GM19468 (cell line): ENCODE measurements at regions not wholly inside any gene's neighbourhood (a gene's known extent, or its start where the extent isn't known, plus 50 kb on each side); places are given as distances from the start of the nearest gene placed in this dataset.

Experiments used
- ATAC-seq: cut with Tn5 transposase; IDR thresholded peaks from one replicate; pipeline ENCODE4 v1.9.1; 2021; ENCODE audit warnings: mild to moderate bottlenecking, moderate library complexity, moderate number of reproducible peaks; ENCODE audit not compliant: unreplicated experiment; ENCODE audit errors: extremely low read depth

DNA sequence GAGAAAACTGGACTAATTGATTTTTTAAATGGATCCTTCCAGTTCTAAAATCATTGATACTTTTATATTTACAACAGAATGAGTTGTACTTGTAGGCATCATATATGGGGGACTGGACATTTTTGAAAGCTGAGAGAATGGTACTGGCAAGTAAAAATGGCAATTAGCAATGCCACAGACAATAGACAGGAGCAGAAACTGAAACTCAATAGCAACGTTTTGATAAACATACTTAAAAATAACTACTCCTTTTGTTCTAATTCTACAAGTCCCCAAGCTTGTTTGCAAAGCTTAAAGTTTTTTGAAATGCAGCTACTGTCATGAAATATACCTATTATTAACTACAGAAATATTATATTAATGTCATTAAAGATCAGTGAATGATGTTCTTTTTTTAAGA lies 52.8 kb upstream of the FBXL7 start:
- no peak for ATAC-seq

DNA sequence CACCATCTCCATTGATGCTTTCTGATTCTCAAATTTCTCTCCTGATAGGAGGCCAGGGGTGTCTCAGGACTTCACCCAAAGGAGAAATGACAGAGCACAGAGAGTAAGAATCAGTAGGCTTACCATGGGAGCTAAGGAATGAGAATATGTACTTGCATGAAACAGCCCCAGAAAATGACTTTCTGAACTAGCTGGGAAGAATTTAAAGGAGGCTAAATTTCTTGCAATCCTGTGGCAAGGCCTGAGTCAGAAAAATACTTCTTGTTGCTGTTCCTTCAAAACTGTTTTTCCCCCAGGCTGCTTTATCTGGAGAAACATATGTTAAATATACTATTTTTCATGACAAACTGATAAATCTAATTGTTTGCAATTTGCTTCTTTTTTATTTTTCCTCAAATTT lies 53.4 kb upstream of the FBXL7 start:
- ATAC-seq: no peak

GRCh38 chr5:15442193-15442570 lies 57.8 kb upstream of the FBXL7 start:
- no peak for ATAC-seq

- no peak for ATAC-seq
Observed at GRCh38 chr5:15441433-15442192, 58.4 kb upstream of the FBXL7 start.

- no peak for ATAC-seq
Observed at GRCh38 chr5:15440434-15440833, 59.5 kb upstream of the FBXL7 start.

GRCh38 chr5:15439801-15440200 lies 60.2 kb upstream of the FBXL7 start:
- no peak for ATAC-seq

- ATAC-seq: no peak
Observed at GRCh38 chr5:15433709-15434108, 66.3 kb upstream of the FBXL7 start.

DNA sequence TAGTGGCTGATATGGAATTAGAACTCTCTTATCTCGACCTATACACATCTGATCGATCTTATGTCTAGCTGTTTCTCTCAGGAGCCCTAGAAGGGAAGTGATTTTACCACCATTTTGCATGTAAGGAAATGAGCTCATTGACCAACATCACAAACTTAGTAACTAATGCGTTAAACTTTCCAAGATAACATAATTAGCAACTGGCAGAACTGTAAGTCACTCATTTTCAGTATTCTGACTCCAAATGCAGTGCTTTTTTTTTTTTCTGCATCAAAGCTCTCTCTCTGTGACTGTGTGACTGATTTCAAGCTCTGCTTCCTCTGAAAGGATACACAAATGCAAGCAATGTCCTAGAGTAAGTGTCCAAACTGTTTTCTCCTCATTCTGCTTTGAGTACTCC lies 68.1 kb upstream of the FBXL7 start:
- ATAC-seq: no peak

- ATAC-seq: no peak
Observed at GRCh38 chr5:15425766-15426165, 74.2 kb upstream of the FBXL7 start.

DNA sequence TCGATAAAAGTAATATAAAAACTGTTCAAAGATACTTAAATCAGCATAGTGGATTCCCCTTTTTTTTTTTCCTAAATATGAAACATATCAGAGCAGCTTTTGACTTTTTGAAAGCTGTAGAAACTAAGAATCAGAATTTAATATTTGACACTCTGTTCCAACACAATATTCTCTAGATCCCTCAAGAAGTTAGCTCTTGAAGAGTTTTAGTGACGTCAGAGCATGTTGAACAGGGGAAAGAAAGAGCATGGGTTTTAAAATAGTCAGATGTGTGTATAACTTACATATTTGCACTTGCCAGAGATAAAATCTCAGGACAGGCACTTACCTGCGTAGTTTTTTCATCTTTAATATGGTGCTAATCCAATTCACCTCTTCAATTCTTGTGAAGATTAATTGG lies 75.2 kb upstream of the FBXL7 start:
- no peak for ATAC-seq

GRCh38 chr5:15421921-15422412 lies 78.0 kb upstream of the FBXL7 start:
- no peak for ATAC-seq

- ATAC-seq: no peak
Observed at GRCh38 chr5:15421381-15421780, 78.6 kb upstream of the FBXL7 start.

GRCh38 chr5:15420201-15420600 lies 79.8 kb upstream of the FBXL7 start:
- ATAC-seq: no peak

- ATAC-seq: no peak
Observed at GRCh38 chr5:15417156-15417555, 82.8 kb upstream of the FBXL7 start.

DNA sequence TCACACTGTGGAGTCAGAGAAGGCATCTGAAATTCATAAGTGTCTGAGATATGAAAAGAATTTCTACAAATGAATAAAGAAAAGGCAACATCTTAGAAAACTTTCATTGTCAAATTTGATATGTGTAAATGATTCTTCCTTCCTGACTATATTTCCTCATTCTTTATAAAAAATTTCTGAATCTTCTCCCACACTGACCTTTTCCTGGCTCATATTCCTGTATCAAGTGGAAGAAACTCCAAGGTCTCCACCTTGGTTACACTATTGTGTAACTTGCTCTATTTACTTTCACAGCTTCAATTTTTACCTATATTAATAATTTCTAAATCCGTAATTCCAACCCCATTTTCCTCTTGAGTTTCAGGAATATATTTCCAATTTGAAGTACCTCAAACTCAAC lies 93.5 kb upstream of the FBXL7 start:
- ATAC-seq: no peak

- no peak for ATAC-seq
Observed at GRCh38 chr5:15393146-15393545, 106.8 kb upstream of the FBXL7 start.

GRCh38 chr5:15391704-15392397 lies 108.1 kb upstream of the FBXL7 start:
- no peak for ATAC-seq

- no peak for ATAC-seq
Observed at GRCh38 chr5:15388866-15389265, 111.1 kb upstream of the FBXL7 start.

DNA sequence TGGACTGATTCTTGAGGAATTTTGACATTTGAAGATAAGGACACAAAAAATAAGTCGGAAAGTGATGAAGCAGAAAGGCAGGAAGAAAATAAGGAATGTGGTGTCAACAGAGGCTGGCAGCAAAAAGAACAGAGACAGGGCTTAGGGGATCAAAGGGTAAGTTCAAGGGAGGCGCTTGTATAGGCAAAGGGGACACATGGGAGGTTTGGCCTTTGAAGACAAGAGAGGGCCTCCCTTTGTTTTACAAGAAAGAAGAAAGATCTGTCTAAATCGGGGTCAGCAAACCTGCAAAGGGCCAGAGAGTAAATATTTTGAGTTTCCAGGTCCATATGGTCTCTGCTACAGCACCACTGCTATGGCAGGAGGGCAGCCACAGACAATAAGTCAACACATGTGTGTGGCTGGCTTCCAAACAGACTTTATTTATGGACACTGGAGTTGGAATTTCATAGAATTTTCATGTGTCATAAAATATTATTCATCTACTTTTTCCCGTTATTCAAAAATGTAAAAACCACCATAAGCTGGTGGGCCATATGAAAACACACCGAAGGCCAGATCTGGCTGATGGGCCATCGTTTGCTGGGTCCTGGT lies 112.0 kb upstream of the FBXL7 start:
- no peak for ATAC-seq

DNA sequence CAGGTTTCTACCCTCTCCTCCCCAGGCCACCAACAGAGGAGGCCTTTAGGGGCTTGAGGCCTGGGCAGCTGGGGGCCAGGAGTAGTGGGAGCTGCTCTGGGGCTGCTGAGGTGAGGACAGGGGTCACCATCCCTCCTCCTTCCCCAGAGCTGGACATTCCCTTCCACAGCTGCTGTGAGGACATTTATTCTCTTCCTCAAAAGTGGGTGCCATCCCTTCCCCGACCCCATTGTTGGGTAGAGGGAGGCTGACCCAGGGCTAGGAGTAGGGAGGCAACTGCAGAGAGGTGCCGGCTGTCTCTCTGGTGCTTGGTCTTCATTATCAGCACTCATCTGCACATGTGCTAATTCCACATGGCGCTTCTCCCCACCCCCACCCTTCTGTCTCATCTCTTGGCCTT lies 113.9 kb upstream of the FBXL7 start:
- no peak for ATAC-seq

DNA sequence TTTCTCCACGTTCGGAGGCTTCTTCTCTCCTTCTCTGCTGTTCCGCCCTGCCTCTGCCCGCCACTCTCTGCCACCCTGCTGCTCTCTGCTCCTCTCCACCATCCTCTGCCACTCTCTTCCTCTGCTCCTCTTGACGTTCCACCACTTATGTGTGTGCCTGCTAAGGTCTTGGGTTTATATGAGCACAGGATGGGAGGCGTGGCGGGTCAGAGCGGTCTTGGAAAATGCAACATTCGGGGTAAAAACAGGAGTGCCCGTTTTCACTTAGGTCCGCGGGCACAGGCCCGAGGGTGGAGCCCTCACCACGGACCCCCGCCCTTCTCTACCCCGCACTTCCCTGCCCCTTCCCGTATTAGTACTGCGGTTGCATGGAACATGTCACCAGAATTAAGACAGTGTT lies 114.4 kb upstream of the FBXL7 start:
- no peak for ATAC-seq
